ENCODE measurements at regions not wholly inside any gene's neighbourhood (a gene's known extent, or its start where the extent isn't known, plus 50 kb on each side); places are given as distances from the start of the nearest gene placed in this dataset.
"Not testable (repeated sequence)": the region's sequence is repeated elsewhere in the genome, so short reads cannot be mapped to it uniquely, and the experiment has no call there.

DNA sequence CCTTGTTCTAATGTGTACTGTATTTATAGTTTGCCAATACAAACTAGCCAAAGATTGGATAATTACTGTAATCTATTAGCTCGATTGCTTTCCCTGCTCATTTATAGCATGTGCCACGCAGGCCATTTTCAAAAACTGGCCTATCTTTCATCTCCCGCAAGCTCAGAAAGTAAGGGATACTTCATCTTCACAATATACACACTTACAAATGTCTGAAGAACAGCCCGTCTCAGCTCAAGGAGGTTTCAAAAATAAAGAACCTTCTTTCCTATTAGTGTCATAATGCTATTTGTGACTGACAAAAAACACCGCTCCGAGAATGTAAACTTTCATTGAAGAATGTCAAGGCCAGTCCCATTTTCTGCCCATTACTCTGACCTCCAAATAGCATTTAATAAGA is 306.4 kb upstream of the ZNF507 start:
- DNase-seq (ENCODE audit: low read depth) = no peak

DNA sequence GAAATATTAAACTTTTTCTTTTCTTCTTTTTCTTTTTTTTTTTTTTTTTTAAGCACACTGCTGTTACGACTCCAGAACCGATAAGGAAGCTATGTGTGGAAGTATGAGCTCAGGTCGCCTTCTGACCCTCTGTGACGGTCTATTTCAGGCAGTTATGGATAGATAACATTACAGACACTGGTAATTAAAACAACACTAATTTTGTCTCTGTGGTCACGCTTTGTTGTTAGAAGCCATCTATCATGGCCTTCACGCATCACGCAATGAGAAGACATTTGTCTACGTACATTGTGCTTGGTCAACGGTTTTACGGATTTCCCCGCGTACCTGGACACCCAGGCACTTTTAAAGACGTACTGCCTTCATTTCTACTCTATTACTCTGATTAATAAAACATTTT is 306.0 kb upstream of the ZNF507 start:
- no peak for DNase-seq (ENCODE audit: low read depth)

DNA sequence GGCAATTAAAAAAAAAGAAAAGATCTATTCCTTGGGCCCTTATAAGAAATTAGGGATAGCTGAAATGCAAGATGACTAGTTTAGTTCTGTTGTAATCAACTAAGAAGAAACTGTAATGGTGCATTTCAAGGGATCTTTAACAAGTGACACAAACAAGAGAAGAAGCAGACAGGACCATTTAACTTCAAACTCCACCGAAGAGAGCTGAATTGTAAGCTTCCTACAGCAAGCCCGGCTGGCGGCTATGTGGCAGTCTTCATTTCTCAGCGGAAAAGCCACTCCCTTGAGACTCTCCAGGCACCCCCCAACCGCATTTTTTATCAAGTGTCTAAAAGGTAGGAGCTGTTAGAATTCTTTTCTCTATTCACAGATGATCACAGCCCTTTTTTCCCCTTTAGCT is 305.2 kb upstream of the ZNF507 start:
- DNase-seq (ENCODE audit: low read depth) = no peak

GRCh38 chr19:32041681-32042292 is 303.6 kb upstream of the ZNF507 start:
- DNase-seq (ENCODE audit: low read depth) = no peak

- DNase-seq (ENCODE audit: low read depth) = no peak
These were observed 297.6 kb upstream of the ZNF507 start for GRCh38 chr19:32047788-32048187.

DNA sequence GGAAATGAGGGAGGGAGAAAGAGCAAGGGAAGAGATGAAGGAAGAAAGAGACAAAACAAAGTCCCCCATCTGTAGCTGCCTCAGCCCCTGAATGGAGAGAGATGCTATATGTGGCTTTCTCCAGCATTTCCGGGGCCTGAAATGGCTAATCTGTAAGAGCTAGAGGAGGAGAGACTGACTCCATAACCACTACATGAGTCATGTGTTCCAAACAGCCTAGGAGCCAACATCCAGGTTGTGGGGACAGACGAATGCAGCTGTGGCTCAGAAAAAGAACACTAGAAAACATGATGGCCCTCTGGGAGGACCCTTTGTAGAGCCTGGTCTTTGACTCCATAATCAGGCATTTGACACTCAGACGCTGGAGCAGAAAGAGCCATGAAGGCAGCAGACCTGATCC is 292.0 kb upstream of the ZNF507 start:
- no peak for DNase-seq (ENCODE audit: low read depth)

DNA sequence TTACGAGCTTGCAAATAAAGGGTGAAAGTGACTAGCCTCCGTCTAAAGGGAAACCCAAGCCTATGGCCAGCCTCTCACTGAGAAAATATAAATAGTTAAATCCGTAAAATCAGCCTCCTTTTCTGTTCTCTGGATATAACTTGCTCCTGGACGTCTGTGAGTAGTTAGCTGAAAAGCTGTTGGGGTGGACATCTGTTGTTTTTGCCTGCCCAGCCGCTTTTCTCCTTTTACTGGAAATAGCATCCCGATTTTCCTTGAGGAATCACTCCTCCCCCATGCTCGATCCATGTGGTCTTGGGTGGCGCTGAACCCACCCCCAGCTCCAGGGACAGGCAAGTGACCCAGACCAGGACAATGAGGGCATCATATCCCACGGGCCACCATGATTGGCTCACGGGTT is 291.5 kb upstream of the ZNF507 start:
- DNase-seq (ENCODE audit: low read depth) = no peak

DNA sequence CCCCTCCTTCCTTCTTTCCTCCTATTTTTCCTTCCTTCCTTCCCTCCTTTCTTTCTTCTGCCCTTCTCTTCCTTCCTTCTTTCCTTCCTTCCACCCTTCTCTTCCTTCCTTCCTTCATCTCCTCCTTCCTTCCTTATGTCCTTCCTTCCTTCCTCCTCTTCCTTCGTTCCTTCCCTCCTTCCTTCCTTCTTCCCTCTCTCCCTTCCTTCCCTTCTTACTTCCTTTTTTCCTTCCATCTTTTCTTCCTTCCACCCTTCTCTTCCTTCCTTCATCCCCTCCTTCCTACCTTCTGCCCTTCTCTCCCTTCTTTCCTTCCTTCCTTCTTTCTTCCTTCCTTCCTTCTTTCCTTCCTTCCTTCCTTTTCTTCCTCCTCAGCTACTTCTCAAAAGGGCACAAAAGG is 287.3 kb upstream of the ZNF507 start:
- DNase-seq (ENCODE audit: low read depth) = no peak

GRCh38 chr19:32061315-32061714 is 284.1 kb upstream of the ZNF507 start:
- no peak for DNase-seq (ENCODE audit: low read depth)

- no peak for DNase-seq (ENCODE audit: low read depth)
These were observed 281.8 kb upstream of the ZNF507 start for GRCh38 chr19:32063601-32064000.

GRCh38 chr19:32066056-32066455 is 279.4 kb upstream of the ZNF507 start:
- no peak for DNase-seq (ENCODE audit: low read depth)

- no peak for DNase-seq (ENCODE audit: low read depth)
These were observed 277.7 kb upstream of the ZNF507 start for GRCh38 chr19:32067685-32068084.

DNA sequence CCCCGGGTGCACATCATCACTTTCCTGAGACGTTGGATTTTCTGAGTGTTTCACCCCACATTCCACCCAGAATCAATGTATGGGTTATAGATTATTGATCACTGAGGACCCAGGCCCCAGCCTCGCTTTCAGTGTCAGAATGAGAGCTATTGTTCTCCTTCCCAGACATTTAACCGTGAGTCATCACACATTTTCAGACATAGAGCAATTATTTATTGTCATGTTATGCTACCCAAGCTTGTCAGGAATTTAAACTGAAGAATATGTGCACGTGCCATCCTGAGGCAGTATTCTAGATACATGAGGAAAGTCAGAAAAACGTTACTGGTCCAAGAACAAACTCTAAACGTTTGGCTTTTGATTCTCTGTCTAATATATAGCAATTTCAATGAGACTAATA is 276.6 kb upstream of the ZNF507 start:
- DNase-seq (ENCODE audit: low read depth) = no peak

GRCh38 chr19:32070101-32070500 is 275.3 kb upstream of the ZNF507 start:
- DNase-seq (ENCODE audit: low read depth) = no peak

DNA sequence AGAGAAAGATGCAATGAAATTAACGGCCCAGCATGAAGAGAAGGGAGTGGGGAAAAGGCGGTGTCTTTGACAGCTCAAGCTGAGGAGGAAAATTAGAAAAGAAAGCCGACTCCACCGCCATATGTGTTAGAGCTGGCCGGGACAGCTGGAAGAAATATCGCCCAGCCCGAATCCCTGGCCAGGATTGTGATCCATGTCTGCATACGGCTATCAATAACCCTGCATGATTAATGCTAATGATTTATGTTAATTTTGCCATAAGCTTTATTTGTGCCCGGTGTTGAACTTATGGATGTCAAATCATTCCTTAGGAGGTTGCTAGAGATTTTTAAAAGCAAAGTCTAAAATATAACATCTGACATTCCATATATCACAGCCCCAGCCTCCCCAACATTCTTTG is 263.4 kb upstream of the ZNF507 start:
- no peak for DNase-seq (ENCODE audit: low read depth)

DNA sequence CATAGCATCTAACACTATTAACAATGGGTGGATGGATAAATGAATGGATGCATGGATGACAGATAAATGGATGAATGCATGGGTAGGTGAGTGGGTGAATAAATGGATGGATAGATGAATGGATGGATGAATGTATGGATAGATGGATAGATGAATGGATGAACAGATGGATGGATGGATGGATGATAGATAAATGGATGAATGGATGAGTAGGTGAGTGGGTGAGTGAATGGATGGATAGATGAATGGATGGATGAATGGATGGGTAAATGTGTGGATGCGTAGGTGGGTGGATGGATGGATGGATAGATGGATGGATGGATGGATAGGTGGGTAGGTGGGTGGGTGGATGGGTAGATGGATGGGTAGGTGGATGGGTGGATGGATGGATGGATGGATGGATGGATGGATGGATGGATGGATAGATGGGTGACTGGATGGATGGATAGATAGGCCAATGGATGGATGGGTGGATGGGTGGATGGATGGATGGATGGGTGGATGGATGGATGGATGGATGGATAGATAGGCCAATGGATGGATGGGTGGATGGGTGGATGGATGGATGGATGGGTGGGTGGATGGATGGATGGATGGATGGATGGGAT is 260.6 kb upstream of the ZNF507 start:
- not testable (repeated sequence) for DNase-seq (ENCODE audit: low read depth)

DNA sequence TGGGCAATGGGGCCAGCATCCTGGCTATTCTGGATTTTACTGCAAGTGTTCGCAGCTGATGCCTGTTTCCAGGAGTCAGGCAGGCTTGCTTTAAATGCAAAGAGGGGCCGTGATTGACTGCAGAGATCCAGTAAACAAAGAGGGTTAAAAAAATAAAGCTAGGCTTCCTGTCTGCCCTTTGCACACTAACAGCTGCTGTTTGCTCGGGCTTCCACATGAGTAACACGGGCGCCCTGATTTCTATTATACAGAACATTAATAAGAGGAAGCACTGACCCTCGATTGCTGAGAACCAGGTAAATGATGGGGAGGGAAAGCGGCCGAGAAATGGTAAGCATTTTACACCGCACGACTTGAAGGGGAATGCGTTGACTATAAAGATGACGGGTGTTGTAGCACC is 254.2 kb upstream of the ZNF507 start:
- no peak for DNase-seq (ENCODE audit: low read depth)

- no peak for DNase-seq (ENCODE audit: low read depth)
These were observed 248.4 kb upstream of the ZNF507 start for GRCh38 chr19:32097011-32097410.

- DNase-seq (ENCODE audit: low read depth) = no peak
These were observed 247.8 kb upstream of the ZNF507 start for GRCh38 chr19:32097620-32098019.

- DNase-seq (ENCODE audit: low read depth) = no peak
These were observed 246.4 kb upstream of the ZNF507 start for GRCh38 chr19:32098968-32099367.

GRCh38 chr19:32101206-32101605 is 244.2 kb upstream of the ZNF507 start:
- DNase-seq (ENCODE audit: low read depth) = no peak

DNA sequence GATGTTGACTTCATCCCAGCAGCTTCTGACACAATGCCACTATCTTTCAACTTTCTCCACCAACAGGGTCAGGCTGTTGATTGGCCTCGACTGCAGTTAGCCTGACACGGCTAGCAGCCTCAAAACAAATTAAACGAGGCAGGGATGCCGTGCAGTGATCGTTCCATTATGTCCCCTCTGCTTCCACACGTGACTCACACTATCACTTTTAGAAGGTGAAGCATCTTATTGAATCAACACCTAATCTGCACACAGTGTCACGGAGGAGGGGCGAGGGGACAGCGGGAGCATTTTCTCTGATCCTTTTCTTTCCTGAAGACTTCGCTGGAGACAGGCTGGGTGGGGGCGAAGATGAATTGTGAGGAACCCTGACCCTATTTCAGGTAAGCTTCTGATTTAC is 241.9 kb upstream of the ZNF507 start:
- DNase-seq (ENCODE audit: low read depth) = no peak

DNA sequence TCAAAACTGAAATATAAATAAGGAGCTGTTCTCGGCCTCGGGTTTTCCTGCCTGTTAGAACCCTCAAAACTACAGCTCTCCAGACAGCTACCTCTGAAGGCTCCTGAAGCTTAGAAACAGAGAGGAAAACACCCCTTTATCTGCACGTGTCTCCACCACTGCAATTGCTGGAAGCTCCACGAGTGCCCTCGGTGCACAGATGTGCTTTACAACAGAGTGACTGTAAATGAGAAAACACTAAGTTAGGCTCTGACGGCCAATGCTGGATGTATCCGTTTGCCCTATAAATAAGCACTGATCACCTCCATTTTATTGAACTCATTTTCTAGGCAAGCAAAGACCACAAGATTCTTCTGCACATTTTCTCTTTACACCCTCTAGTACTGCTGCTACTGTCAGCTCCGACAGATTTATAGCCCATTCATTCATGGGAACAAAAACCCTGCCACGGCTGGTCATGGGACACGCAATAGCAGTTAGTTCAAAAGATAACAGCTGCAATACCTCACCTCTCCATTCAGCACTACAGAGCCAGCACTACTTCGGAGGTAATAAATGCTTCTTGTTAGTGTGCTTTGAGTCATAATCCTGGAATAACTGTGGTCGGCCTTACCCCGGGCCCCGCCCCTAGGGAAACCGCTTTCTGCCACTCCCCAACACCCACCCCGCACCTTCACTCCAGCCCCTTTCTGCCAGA is 241.1 kb upstream of the ZNF507 start:
- DNase-seq (ENCODE audit: low read depth) = no peak

GRCh38 chr19:32104850-32105235 is 240.6 kb upstream of the ZNF507 start:
- no peak for DNase-seq (ENCODE audit: low read depth)
